ENCODE measurements at regions not wholly inside any gene's neighbourhood (a gene's known extent, or its start where the extent isn't known, plus 50 kb on each side); places are given as distances from the start of the nearest gene placed in this dataset.

DNA sequence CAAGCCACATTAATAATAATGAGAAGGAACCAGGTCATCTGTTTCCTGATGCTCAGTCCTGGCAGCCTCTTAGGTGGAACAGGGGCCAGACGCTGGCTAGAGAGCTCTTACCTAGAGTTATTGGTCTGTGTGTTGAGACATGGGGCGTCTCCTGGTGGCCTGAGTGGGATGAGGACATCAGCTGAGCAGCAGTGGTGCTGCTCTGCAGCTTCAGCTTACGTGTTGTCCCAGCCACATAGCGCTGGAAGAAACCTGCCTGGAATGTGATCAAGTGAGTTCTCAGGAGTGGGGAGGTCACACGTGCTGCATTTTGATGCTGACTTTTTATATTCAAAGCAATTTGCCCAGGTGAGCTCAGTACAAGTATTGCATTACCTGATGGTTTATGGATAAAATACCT is 355.4 kb downstream of the CDH26 start:
- no peak for DNase-seq
- Histone ChIP-seq H3K27ac (ENCODE audit: insufficient read depth in 1 of 2, low read depth in 1 of 2, low read length in 2 of 2, poor library complexity in 1 of 2, severe bottlenecking in 2 of 2) (no peak overlapping the region), H3K4me3 (ENCODE audit: control insufficient read depth in 1 of 7, extremely low read depth in 1 of 7, insufficient read depth in 4 of 7, low read depth in 2 of 7, low read length in 6 of 7) (no peak overlapping the region), H3K36me3 (ENCODE audit: control insufficient read depth in 4 of 4, insufficient read depth in 4 of 4, low read length in 3 of 4) (no peaks in the 10 kb centered on the region), H3K27me3 (replicated peaks in 2 of 5; ENCODE audit: control insufficient read depth in 4 of 5, insufficient read depth in 5 of 5, low read length in 4 of 5) (peaks cover 0 to 7% (median 2%) of the 10 kb centered on the region in 5 experiments), H3K9me3 (ENCODE audit: control extremely low read depth in 1 of 5, control insufficient read depth in 4 of 5, insufficient read depth in 2 of 5, low read depth in 1 of 5, low read length in 4 of 5) (peaks cover 0 to 2% (median 0%) of the 10 kb centered on the region in 5 experiments), H3K4me1 (ENCODE audit: control extremely low read depth in 1 of 4, control insufficient read depth in 4 of 4, insufficient read depth in 4 of 4, low read length in 3 of 4) (no peaks in the 10 kb centered on the region)
- POLR2A ChIA-PET, result no interaction called here
- CTCF ChIA-PET, result no interaction called here
- 80% methylated on average over 1 of the region's 5 CpGs for WGBS (ENCODE audit: insufficient coverage)

DNA sequence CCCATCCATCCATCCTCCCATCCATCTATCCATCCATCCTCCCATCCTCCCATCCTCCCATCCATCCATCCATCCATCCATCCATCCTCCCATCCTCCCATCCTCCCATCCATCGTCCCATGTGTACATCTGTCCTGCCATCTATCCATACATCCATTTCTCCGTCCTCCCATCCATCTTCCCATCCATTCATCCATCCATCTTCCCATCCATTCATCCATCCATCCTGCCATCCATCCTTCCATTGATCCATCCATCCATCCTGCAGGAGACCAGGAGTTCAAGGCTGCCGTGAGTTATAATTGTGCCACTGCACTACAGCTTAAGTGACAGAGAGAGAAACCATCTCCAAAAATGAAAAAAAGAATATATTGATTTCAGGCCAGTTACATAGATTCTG is 356.5 kb downstream of the CDH26 start:
- Histone ChIP-seq H3K27ac (ENCODE audit: insufficient read depth in 1 of 2, low read depth in 1 of 2, low read length in 2 of 2, poor library complexity in 1 of 2, severe bottlenecking in 2 of 2) (no peak overlapping the region), H3K4me1 (ENCODE audit: control extremely low read depth in 1 of 4, control insufficient read depth in 4 of 4, insufficient read depth in 4 of 4, low read length in 3 of 4) (no peaks in the 10 kb centered on the region), H3K9me3 (ENCODE audit: control extremely low read depth in 1 of 5, control insufficient read depth in 4 of 5, insufficient read depth in 2 of 5, low read depth in 1 of 5, low read length in 4 of 5) (peaks cover 0 to 2% (median 0%) of the 10 kb centered on the region in 5 experiments), H3K36me3 (ENCODE audit: control insufficient read depth in 4 of 4, insufficient read depth in 4 of 4, low read length in 3 of 4) (no peaks in the 10 kb centered on the region), H3K4me3 (ENCODE audit: control insufficient read depth in 1 of 7, extremely low read depth in 1 of 7, insufficient read depth in 4 of 7, low read depth in 2 of 7, low read length in 6 of 7) (no peak overlapping the region), H3K27me3 (replicated peaks in 2 of 5; ENCODE audit: control insufficient read depth in 4 of 5, insufficient read depth in 5 of 5, low read length in 4 of 5) (peaks cover 0 to 7% (median 0%) of the 10 kb centered on the region in 5 experiments)
- no peak for DNase-seq
- CTCF ChIA-PET, result no interaction called here
- WGBS (ENCODE audit: insufficient coverage), result 100% methylated on average over 2 of the region's 3 CpGs
- POLR2A ChIA-PET, result no interaction called here

DNA sequence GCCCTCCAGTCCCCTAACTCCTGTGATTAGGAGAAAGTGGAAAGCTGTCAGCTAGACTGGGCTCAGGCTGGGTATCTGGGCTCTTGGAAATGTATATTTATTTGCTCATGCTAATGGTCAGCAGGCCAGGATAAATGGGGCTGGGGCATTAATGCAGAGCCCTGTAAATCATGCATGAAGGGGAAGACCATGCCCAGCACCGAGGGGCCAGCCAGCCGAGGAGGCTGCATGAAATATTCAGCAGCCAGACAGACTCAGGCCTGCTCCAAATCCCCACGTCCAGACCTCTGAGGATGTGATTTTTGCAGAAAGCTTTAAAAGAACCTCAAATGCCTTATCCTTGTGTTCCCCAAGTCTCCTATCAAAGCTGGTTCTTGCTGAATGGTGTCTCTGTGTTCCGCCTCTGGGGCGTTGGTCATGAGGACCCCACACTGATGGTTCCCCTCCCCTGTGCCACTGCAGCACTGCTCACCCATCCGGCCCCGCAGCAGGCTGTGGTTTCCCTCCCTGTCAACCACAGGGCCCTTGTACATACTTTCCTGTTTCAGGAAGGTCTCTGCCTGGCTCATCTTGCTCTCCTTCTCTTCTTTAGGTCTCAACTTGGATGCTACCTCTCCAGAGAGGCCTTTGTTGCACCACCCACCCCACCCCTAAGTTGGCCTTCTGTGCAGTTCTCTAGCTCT is 358.4 kb downstream of the CDH26 start:
- DNase-seq, result no peak
- peaks cover 0 to 3% (median 0%) of the 10 kb centered on the region in 5 experiments for H3K27me3 ChIP-seq (replicated peaks in 2 of 5; ENCODE audit: control insufficient read depth in 4 of 5, insufficient read depth in 5 of 5, low read length in 4 of 5)
- no peak overlapping the region for H3K27ac ChIP-seq (ENCODE audit: insufficient read depth in 1 of 2, low read depth in 1 of 2, low read length in 2 of 2, poor library complexity in 1 of 2, severe bottlenecking in 2 of 2)
- no peaks in the 10 kb centered on the region for H3K36me3 ChIP-seq (ENCODE audit: control insufficient read depth in 4 of 4, insufficient read depth in 4 of 4, low read length in 3 of 4)
- no peak overlapping the region for H3K4me3 ChIP-seq (ENCODE audit: control insufficient read depth in 1 of 7, extremely low read depth in 1 of 7, insufficient read depth in 4 of 7, low read depth in 2 of 7, low read length in 6 of 7)
- CTCF ChIA-PET, result no interaction called here
- WGBS (ENCODE audit: insufficient coverage), result 88% methylated on average over 7 of the region's 7 CpGs
- H3K4me1 ChIP-seq (ENCODE audit: control extremely low read depth in 1 of 4, control insufficient read depth in 4 of 4, insufficient read depth in 4 of 4, low read length in 3 of 4), result no peaks in the 10 kb centered on the region
- H3K9me3 ChIP-seq (ENCODE audit: control extremely low read depth in 1 of 5, control insufficient read depth in 4 of 5, insufficient read depth in 2 of 5, low read depth in 1 of 5, low read length in 4 of 5), result peaks cover 0 to 2% (median 0%) of the 10 kb centered on the region in 5 experiments
- POLR2A ChIA-PET, result no interaction called here

DNA sequence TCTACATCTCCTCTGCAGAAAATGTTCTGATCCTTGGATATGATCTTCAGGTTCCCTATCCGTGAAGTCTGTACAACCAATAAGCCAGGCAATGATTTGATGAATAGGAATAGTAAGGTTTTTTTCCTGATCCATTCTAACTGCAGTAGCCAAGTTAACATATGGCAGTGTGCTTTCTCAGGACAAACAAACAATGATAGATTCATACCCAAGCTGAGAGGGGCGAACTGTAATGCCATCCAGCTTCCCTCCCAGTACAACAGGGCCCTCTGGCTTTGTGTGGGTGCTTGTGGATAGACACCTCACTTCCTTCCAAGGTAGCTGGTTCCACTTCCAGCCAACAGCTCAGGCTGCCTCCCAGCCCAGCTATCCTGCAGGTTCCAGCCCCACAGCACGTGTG is 359.2 kb downstream of the CDH26 start:
- H3K36me3 ChIP-seq (ENCODE audit: control insufficient read depth in 4 of 4, insufficient read depth in 4 of 4, low read length in 3 of 4), result no peaks in the 10 kb centered on the region
- POLR2A ChIA-PET, result no interaction called here
- no peaks in the 10 kb centered on the region for H3K9me3 ChIP-seq (ENCODE audit: control extremely low read depth in 1 of 5, control insufficient read depth in 4 of 5, insufficient read depth in 2 of 5, low read depth in 1 of 5, low read length in 4 of 5)
- no peak overlapping the region for H3K27ac ChIP-seq (ENCODE audit: insufficient read depth in 1 of 2, low read depth in 1 of 2, low read length in 2 of 2, poor library complexity in 1 of 2, severe bottlenecking in 2 of 2)
- no peak for DNase-seq
- no peaks in the 10 kb centered on the region for H3K4me1 ChIP-seq (ENCODE audit: control extremely low read depth in 1 of 4, control insufficient read depth in 4 of 4, insufficient read depth in 4 of 4, low read length in 3 of 4)
- 100% methylated on average over 2 of the region's 3 CpGs for WGBS (ENCODE audit: insufficient coverage)
- H3K27me3 ChIP-seq (replicated peaks in 2 of 5; ENCODE audit: control insufficient read depth in 4 of 5, insufficient read depth in 5 of 5, low read length in 4 of 5), result peaks cover 0 to 3% (median 0%) of the 10 kb centered on the region in 5 experiments
- H3K4me3 ChIP-seq (ENCODE audit: control insufficient read depth in 1 of 7, extremely low read depth in 1 of 7, insufficient read depth in 4 of 7, low read depth in 2 of 7, low read length in 6 of 7), result no peak overlapping the region
- CTCF ChIA-PET, result no interaction called here

DNA sequence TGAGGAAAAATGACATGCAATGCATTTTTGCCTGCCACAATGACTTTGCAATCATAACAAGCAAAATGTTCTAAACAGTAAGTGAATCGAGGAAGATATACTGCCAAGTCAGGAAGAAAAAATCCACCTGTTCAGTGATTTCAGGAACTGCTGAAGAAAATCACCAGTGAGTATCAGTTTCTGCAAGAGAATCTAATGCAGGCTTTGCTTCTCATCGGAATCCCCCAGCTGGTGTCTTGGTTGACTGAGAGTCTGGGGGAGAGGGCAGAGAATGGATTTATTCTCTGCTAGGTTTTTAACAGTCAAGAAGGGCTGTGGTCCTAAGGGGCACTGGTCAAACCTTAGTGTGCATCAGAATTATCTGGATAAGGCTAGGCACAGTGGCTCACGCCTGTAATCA is 363.4 kb downstream of the CDH26 start:
- Histone ChIP-seq H3K27me3 (replicated peaks in 2 of 5; ENCODE audit: control insufficient read depth in 4 of 5, insufficient read depth in 5 of 5, low read length in 4 of 5) (no peaks in the 10 kb centered on the region), H3K9me3 (ENCODE audit: control extremely low read depth in 1 of 5, control insufficient read depth in 4 of 5, insufficient read depth in 2 of 5, low read depth in 1 of 5, low read length in 4 of 5) (no peaks in the 10 kb centered on the region), H3K4me1 (ENCODE audit: control extremely low read depth in 1 of 4, control insufficient read depth in 4 of 4, insufficient read depth in 4 of 4, low read length in 3 of 4) (no peaks in the 10 kb centered on the region), H3K4me3 (ENCODE audit: control insufficient read depth in 1 of 7, extremely low read depth in 1 of 7, insufficient read depth in 4 of 7, low read depth in 2 of 7, low read length in 6 of 7) (no peak overlapping the region), H3K27ac (ENCODE audit: insufficient read depth in 1 of 2, low read depth in 1 of 2, low read length in 2 of 2, poor library complexity in 1 of 2, severe bottlenecking in 2 of 2) (no peak overlapping the region), H3K36me3 (ENCODE audit: control insufficient read depth in 4 of 4, insufficient read depth in 4 of 4, low read length in 3 of 4) (no peaks in the 10 kb centered on the region)
- WGBS (ENCODE audit: insufficient coverage), result 40% methylated on average over 2 of the region's 3 CpGs
- ChIA-PET CTCF (no interaction called here), POLR2A (no interaction called here)
- no peak for DNase-seq

DNA sequence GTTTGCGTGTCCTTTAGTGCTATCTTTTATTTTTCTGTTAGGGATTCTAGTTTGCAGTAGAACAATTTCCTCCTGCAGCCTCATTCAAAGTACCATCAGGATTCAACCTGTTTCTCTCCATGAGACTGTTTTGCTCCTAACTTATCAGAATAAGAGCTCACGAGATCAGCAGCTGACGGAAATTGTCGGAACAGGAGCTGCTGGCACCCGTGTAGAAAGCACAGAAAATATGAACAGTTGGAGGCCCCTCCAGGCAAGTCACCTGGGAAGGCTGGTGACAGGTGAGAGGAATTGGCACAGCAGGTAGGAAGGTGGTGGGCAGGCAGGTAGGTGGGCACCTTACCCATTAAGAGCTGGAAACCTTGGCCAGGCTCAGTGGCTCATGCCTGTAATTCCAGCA is 368.6 kb downstream of the CDH26 start:
- Histone ChIP-seq H3K27me3 (replicated peaks in 2 of 5; ENCODE audit: control insufficient read depth in 4 of 5, insufficient read depth in 5 of 5, low read length in 4 of 5) (peaks cover 0 to 4% (median 0%) of the 10 kb centered on the region in 5 experiments), H3K4me3 (ENCODE audit: control insufficient read depth in 1 of 7, extremely low read depth in 1 of 7, insufficient read depth in 4 of 7, low read depth in 2 of 7, low read length in 6 of 7) (no peak overlapping the region), H3K27ac (ENCODE audit: insufficient read depth in 1 of 2, low read depth in 1 of 2, low read length in 2 of 2, poor library complexity in 1 of 2, severe bottlenecking in 2 of 2) (no peak overlapping the region), H3K36me3 (ENCODE audit: control insufficient read depth in 4 of 4, insufficient read depth in 4 of 4, low read length in 3 of 4) (no peaks in the 10 kb centered on the region), H3K9me3 (ENCODE audit: control extremely low read depth in 1 of 5, control insufficient read depth in 4 of 5, insufficient read depth in 2 of 5, low read depth in 1 of 5, low read length in 4 of 5) (no peaks in the 10 kb centered on the region), H3K4me1 (ENCODE audit: control extremely low read depth in 1 of 4, control insufficient read depth in 4 of 4, insufficient read depth in 4 of 4, low read length in 3 of 4) (no peaks in the 10 kb centered on the region)
- ChIA-PET CTCF (no interaction called here), POLR2A (no interaction called here)
- no peak for DNase-seq
- WGBS (ENCODE audit: insufficient coverage), result 100% methylated on average over 5 of the region's 5 CpGs

DNA sequence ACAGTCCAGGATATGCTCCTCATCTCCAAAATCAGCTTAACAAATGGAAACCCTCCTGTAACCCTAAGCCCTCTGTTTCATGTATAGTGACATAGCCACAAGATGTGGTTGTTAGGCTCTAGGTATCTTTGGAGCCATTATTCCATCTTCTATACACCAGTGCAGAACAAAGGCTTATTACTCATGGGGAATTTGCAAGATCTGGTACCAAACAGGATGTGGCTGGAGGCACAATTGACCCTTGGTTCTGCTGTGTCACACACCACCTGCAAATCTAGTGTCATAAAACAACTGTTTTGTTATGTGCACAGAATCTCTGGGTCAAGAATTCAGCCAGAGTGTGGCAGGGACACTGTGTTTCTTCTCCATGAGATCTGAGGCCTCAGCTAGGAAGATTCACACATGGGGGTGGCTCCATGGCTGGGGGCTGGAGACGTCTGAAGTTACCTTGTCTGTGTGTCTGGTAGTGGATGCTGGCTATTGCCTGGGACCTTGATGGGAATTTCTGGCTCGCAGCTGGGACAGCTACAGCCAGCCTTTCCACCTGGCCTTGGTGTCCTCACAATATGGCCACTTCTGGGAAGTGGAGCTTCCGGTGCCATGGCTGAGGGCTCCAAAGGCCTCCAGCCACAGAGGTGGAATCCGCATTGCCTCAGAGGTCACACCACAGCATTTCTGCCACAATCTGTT is 369.9 kb downstream of the CDH26 start:
- CTCF ChIA-PET, result no interaction called here
- H3K9me3 ChIP-seq (ENCODE audit: control extremely low read depth in 1 of 5, control insufficient read depth in 4 of 5, insufficient read depth in 2 of 5, low read depth in 1 of 5, low read length in 4 of 5), result no peaks in the 10 kb centered on the region
- H3K36me3 ChIP-seq (ENCODE audit: control insufficient read depth in 4 of 4, insufficient read depth in 4 of 4, low read length in 3 of 4), result no peaks in the 10 kb centered on the region
- H3K27me3 ChIP-seq (replicated peaks in 2 of 5; ENCODE audit: control insufficient read depth in 4 of 5, insufficient read depth in 5 of 5, low read length in 4 of 5), result peaks cover 0 to 4% (median 0%) of the 10 kb centered on the region in 5 experiments
- H3K27ac ChIP-seq (ENCODE audit: insufficient read depth in 1 of 2, low read depth in 1 of 2, low read length in 2 of 2, poor library complexity in 1 of 2, severe bottlenecking in 2 of 2), result no peak overlapping the region
- POLR2A ChIA-PET, result no interaction called here
- 100% methylated on average over 2 of the region's 4 CpGs for WGBS (ENCODE audit: insufficient coverage)
- no peak overlapping the region for H3K4me3 ChIP-seq (ENCODE audit: control insufficient read depth in 1 of 7, extremely low read depth in 1 of 7, insufficient read depth in 4 of 7, low read depth in 2 of 7, low read length in 6 of 7)
- H3K4me1 ChIP-seq (ENCODE audit: control extremely low read depth in 1 of 4, control insufficient read depth in 4 of 4, insufficient read depth in 4 of 4, low read length in 3 of 4), result no peaks in the 10 kb centered on the region
- no peak for DNase-seq

All from common myeloid progenitor, CD34-positive (primary cell).